Gastroesophageal sphincter (tissue), 4 donors: ENCODE measurements at regions not wholly inside any gene's neighbourhood (a gene's known extent, or its start where the extent isn't known, plus 50 kb on each side); places are given as distances from the start of the nearest gene placed in this dataset.

ENCODE experiments used
- ATAC-seq: fragments of 150-250 bp; one replicate; pipeline ENCODE4 v1.9.1; 2016; ENCODE audit warnings: mild to moderate bottlenecking, moderate library complexity
- H3K27ac ChIP-seq, 4 donors: fragments of 200-600 bp; sonication (generic) in 3 of 4; 1 replicate in 3 of 4; 2 replicates in 1 of 4; pipeline ENCODE4 v1.5.1; 2016 to 2019
- H3K27me3 ChIP-seq: fragments of 200-600 bp; sonication (generic); one replicate; pipeline ENCODE4 v1.5.1; 2019
- H3K36me3 ChIP-seq, 2 donors: fragments of 200-600 bp; sonication (generic); one replicate each; pipeline ENCODE4 v1.5.1; 2019; ENCODE audit warnings: control low read depth in 1 of 2
- H3K4me1 ChIP-seq, 3 donors: fragments of 200-600 bp; sonication (generic); 1 replicate in 2 of 3; 2 replicates in 1 of 3; pipeline ENCODE4 v1.5.1; 2016 to 2019; ENCODE audit warnings: control low read depth in 2 of 3
- H3K4me3 ChIP-seq, 2 donors: fragments of 200-600 bp; sonication (generic); one replicate each; pipeline ENCODE4 v1.5.1; 2019; ENCODE audit warnings: mild to moderate bottlenecking in 1 of 2, moderate library complexity in 1 of 2
- H3K9me3 ChIP-seq, 3 donors: fragments of 200-600 bp; sonication (generic); one replicate each; pipeline ENCODE4 v1.5.1; 2017 to 2019; ENCODE audit warnings: control low read depth in 2 of 3
- EP300 ChIP-seq: sonication (generic); formaldehyde crosslinking; IDR thresholded peaks from one replicate; pipeline ENCODE4 v1.6.1; 2017; ENCODE audit warnings: antibody characterized with exemption, mild to moderate bottlenecking
- POLR2A ChIP-seq, 2 donors: fragments of 450-650 bp; IDR thresholded peaks; one replicate each; pipeline ENCODE4 v1.6.1; 2017; ENCODE audit warnings: antibody characterized with exemption in 2 of 2, mild to moderate bottlenecking in 2 of 2, moderate library complexity in 1 of 2
- POLR2AphosphoS5 ChIP-seq: sonication (generic); formaldehyde crosslinking; IDR thresholded peaks from one replicate; pipeline ENCODE4 v1.6.1; 2017; ENCODE audit warnings: antibody characterized with exemption
- WGBS, 2 donors: methylation state at CpG; one replicate each; pipeline ENCODE4 v1.1.5; 2018; ENCODE audit warnings: low coverage in 1 of 2; 5-methylcytosine and 5-hydroxymethylcytosine counted together
- TF ChIP-seq, protein P1 (sequence below), 4 experiments: fragments of 200-600 bp in 2 of 4; fragments of 450-650 bp in 2 of 4; sonication (generic) in 1 of 4; IDR thresholded peaks; one replicate each; pipeline ENCODE4 v1.5.1; 2017 to 2019; ENCODE audit warnings: antibody characterized with exemption in 4 of 4, mild to moderate bottlenecking in 2 of 4, moderate library complexity in 2 of 4

DNA sequence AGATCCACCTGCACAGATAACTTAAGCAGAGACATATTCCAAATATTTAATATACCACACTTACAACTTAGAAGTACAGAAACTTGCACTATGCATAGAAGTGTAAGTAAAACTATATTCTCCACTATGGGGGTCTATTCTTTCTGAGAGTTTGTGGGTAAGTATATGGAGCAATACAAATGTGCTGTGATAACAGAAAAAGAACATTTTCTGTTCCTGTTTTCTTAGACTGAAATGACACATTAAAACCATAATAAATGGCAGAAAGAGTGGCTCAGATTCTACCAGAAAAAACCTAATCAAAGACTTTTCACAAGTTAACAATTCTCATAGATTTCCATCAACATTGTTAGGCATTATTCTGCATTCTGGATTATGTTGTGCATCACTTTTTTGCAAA lies 96.6 kb upstream of the WNT7A start:
- H3K4me1 ChIP-seq = no peaks in the 10 kb centered on the region
- H3K4me3 ChIP-seq = no peak overlapping the region
- H3K9me3 ChIP-seq = peaks cover 0 to 45% (median 0%) of the 10 kb centered on the region in 3 donors
- no peaks in the 10 kb centered on the region for H3K36me3 ChIP-seq
- no peak overlapping the region for H3K27ac ChIP-seq
- no peak for ATAC-seq
- no peaks in the 10 kb centered on the region for H3K27me3 ChIP-seq
- TF ChIP-seq, protein P1, sequence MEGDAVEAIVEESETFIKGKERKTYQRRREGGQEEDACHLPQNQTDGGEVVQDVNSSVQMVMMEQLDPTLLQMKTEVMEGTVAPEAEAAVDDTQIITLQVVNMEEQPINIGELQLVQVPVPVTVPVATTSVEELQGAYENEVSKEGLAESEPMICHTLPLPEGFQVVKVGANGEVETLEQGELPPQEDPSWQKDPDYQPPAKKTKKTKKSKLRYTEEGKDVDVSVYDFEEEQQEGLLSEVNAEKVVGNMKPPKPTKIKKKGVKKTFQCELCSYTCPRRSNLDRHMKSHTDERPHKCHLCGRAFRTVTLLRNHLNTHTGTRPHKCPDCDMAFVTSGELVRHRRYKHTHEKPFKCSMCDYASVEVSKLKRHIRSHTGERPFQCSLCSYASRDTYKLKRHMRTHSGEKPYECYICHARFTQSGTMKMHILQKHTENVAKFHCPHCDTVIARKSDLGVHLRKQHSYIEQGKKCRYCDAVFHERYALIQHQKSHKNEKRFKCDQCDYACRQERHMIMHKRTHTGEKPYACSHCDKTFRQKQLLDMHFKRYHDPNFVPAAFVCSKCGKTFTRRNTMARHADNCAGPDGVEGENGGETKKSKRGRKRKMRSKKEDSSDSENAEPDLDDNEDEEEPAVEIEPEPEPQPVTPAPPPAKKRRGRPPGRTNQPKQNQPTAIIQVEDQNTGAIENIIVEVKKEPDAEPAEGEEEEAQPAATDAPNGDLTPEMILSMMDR (IDR thresholded peaks at IDR 0.05) = no peak
- no peak for TF ChIP-seq POLR2A (IDR thresholded peaks at IDR 0.05)
- no peak for TF ChIP-seq POLR2AphosphoS5
- no peak for TF ChIP-seq EP300

DNA sequence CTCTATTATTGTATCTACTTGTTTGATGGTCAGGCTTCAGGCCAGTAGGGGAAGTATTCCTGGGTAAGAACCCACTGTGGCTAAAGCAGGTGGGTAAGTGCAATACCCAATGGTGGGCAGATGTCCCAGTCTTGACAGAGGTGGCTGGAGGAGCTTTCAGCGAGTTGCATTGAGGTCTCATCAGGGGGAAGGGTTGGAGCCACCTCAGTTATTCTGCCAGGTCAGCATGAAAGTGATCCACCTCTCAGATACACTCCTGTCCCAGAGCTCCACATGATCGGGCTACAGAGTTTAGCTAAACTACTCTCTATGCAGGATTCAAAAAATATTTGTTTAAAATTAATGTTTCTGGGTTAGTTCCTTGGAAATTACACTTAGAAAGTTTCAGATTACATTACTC lies 95.8 kb upstream of the WNT7A start:
- ATAC-seq = no peak
- 64 to 73% methylated on average over 2 of the region's 2 CpGs for WGBS, 2 donors
- H3K27ac ChIP-seq = no peak overlapping the region
- H3K4me3 ChIP-seq = no peak overlapping the region
- peaks cover 0 to 37% (median 0%) of the 10 kb centered on the region in 3 donors for H3K9me3 ChIP-seq
- no peaks in the 10 kb centered on the region for H3K36me3 ChIP-seq
- no peaks in the 10 kb centered on the region for H3K27me3 ChIP-seq
- no peaks in the 10 kb centered on the region for H3K4me1 ChIP-seq
- TF ChIP-seq EP300 (no peak), POLR2AphosphoS5 (no peak), POLR2A (IDR thresholded peaks at IDR 0.05) (no peak)
- TF ChIP-seq, protein P1 (IDR thresholded peaks at IDR 0.05) = no peak

DNA sequence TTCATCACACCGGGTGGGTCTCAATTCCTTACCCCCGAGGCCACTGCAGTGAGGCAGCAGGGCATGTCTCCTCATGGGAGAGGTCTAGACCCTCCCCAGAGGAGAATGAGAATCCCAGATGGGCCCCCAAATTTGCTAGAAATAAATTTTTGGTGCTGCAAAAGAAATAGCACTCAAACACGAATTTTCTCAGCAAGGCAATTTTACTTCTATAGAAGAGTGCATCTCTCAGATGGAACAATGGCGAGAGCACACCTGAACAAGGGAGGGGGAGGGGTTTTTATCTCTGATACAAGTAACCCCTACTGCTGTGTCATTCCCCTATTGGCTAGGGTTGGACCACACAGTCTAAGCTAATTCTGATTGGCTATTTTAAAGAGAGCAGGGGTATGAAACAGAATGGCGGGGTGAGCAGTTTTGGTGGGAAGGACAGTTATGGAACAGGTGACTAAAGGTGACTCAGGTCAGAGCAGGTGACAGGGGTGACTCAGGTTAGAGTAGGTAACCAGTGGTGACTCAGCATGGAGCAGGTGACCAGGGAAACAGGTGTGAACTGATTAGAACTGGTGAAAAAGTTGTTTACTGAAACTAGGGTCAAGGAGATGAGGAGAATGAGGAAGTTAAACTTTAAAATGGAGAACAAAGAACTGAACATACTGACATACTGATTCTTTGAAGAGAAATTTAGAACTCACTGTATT lies 93.0 kb upstream of the WNT7A start:
- H3K27me3 ChIP-seq = no peaks in the 10 kb centered on the region
- H3K36me3 ChIP-seq = no peaks in the 10 kb centered on the region
- TF ChIP-seq POLR2AphosphoS5 (no peak), POLR2A (IDR thresholded peaks at IDR 0.05) (no peak), EP300 (no peak)
- TF ChIP-seq, protein P1 (IDR thresholded peaks at IDR 0.05) = no peak
- H3K4me3 ChIP-seq = no peak overlapping the region
- H3K4me1 ChIP-seq = no peaks in the 10 kb centered on the region
- no peak overlapping the region for H3K27ac ChIP-seq
- H3K9me3 ChIP-seq = peaks cover 0 to 47% (median 0%) of the 10 kb centered on the region in 3 donors
- ATAC-seq = no peak
- 76 to 78% methylated on average over 3 to 5 of the region's 5 CpGs for WGBS, 2 donors

DNA sequence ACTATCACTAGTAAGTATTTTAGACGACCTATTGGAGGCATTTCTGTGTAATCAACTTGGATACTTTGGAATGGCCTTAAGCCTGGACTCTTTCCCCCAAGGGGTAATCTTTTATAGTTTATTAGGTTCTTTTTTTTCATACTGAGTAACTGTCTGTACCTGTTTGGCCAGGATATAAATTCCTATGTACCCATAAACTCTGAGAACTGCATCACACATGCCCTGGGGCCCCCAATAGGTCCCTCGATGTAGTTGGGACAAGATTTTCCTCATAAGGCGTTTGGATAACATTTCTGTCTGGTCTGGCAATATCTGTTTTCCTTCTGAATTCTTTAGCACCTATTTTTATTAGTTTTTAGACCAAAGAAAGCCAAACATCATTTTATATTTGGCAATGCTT lies 86.4 kb upstream of the WNT7A start:
- Histone ChIP-seq H3K4me1 (no peaks in the 10 kb centered on the region), H3K27ac (no peak overlapping the region), H3K27me3 (no peaks in the 10 kb centered on the region), H3K9me3 (peaks cover 0 to 22% (median 0%) of the 10 kb centered on the region in 3 donors), H3K4me3 (no peak overlapping the region), H3K36me3 (no peaks in the 10 kb centered on the region)
- ATAC-seq = no peak
- TF ChIP-seq POLR2A (IDR thresholded peaks at IDR 0.05) (no peak), EP300 (no peak), POLR2AphosphoS5 (no peak)
- TF ChIP-seq, protein P1 (IDR thresholded peaks at IDR 0.05) = no peak
- WGBS, 2 donors = 57 to 80% methylated on average over 3 of the region's 3 CpGs

DNA sequence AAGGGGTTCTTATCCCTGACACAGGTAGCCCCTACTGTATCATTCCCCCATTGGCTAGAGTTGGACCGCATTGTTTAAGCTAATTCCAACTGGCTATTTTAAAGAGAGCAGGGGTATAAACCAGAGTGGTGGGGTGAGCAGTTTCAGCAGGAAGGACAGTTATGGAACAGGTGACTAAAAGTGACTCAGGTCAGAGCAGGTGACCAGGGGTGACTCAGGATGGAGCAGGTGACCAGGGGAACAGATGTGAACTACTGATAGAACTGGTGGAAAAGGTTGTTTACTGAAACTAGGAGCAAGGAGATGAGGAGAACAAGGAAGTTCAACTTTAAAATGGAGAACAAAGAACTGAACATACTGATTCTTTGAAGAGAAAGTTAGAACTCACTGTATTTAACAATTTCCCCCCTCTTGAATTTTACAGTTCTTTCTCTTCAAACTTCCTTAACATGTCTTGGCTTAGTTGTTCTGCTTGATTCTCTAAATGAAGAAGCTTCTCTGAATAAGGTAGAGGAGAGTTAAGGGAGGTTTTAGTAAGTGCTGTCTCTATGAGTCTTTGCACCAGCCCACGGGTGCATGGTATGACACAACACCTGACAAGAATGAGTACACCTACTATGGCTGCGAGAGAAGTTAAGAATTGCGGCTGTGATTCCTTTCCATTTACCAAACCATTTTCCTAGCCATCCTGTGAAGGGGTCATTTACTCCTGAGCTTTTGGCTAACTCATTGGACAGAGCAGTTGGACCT lies 83.4 kb upstream of the WNT7A start:
- no peak overlapping the region for H3K27ac ChIP-seq
- no peaks in the 10 kb centered on the region for H3K36me3 ChIP-seq
- peaks cover 0 to 13% (median 0%) of the 10 kb centered on the region in 3 donors for H3K9me3 ChIP-seq
- no peak for ATAC-seq
- no peaks in the 10 kb centered on the region for H3K27me3 ChIP-seq
- TF ChIP-seq POLR2AphosphoS5 (no peak), POLR2A (IDR thresholded peaks at IDR 0.05) (no peak)
- TF ChIP-seq, protein P1 (IDR thresholded peaks at IDR 0.05) = no peak
- no peaks in the 10 kb centered on the region for H3K4me1 ChIP-seq
- no peak overlapping the region for H3K4me3 ChIP-seq
- WGBS, 2 donors = 82 to 94% methylated on average over 2 to 4 of the region's 4 CpGs
